SK-N-SH treated with all-trans-retinoic acid at 6 μM for 48 hours (cell line): ENCODE measurements at regions not wholly inside any gene's neighbourhood (a gene's known extent, or its start where the extent isn't known, plus 50 kb on each side); places are given as distances from the start of the nearest gene placed in this dataset.

Experiments
- ARNTL ChIP-seq: fragments of 450-650 bp; formaldehyde crosslinking; IDR thresholded peaks from 2 replicates; pipeline ENCODE4 v1.5.0; 2020; ENCODE audit warnings: low read depth, mild to moderate bottlenecking, moderate library complexity, borderline replicate concordance
- BACH2 ChIP-seq: fragments of 250-450 bp; sonication (Bioruptor Pico); IDR thresholded peaks from 2 replicates; pipeline ENCODE4 v1.9.0; 2021; ENCODE audit warnings: mild to moderate bottlenecking, borderline replicate concordance
- GLIS3 ChIP-seq: fragments of 250-450 bp; sonication (Bioruptor Pico); IDR thresholded peaks from 2 replicates; pipeline ENCODE4 v1.5.0; 2020; ENCODE audit warnings: mild to moderate bottlenecking, moderate library complexity
- ISL1 ChIP-seq: fragments of 250-450 bp; sonication (Bioruptor Pico); IDR thresholded peaks from 2 replicates; pipeline ENCODE4 v2.1.2; 2022; ENCODE audit warnings: mild to moderate bottlenecking, moderate library complexity
- OSR1 ChIP-seq: fragments of 250-450 bp; sonication (Bioruptor Pico); IDR thresholded peaks from 2 replicates; pipeline ENCODE4 v1.8.0; 2022; ENCODE audit warnings: moderate library complexity, mild to moderate bottlenecking, inconsistent platforms
- PATZ1 ChIP-seq: fragments of 250-450 bp; sonication (Bioruptor Pico); IDR thresholded peaks from 2 replicates; pipeline ENCODE4 v1.8.0; 2020; ENCODE audit warnings: mild to moderate bottlenecking, moderate library complexity, borderline replicate concordance
- RARB ChIP-seq: fragments of 250-450 bp; sonication (Bioruptor Pico); IDR thresholded peaks from 2 replicates; pipeline ENCODE4 v1.8.0; 2021; ENCODE audit warnings: mild to moderate bottlenecking, moderate library complexity
- TSHZ2 ChIP-seq: fragments of 250-450 bp; sonication (Bioruptor Pico); IDR thresholded peaks from 2 replicates; pipeline ENCODE4 v1.5.0; 2020; ENCODE audit warnings: mild to moderate bottlenecking, moderate library complexity
- ZC3H10 ChIP-seq: fragments of 250-450 bp; sonication (Bioruptor Pico); IDR thresholded peaks from 2 replicates; pipeline ENCODE4 v1.5.1; 2021; ENCODE audit warnings: mild to moderate bottlenecking, moderate library complexity
- ZFP30 ChIP-seq: fragments of 450-650 bp; formaldehyde crosslinking; IDR thresholded peaks from 2 replicates; pipeline ENCODE4 v1.5.0; 2022; ENCODE audit warnings: mild to moderate bottlenecking, moderate library complexity
- ZNF565 ChIP-seq: fragments of 450-650 bp; formaldehyde crosslinking; conservative IDR thresholded peaks from 2 replicates; pipeline ENCODE4 v1.5.0; 2020; ENCODE audit warnings: low read depth, mild to moderate bottlenecking, moderate library complexity
- TF ChIP-seq, protein P1 (sequence below): fragments of 250-450 bp; sonication (Bioruptor Pico); IDR thresholded peaks from 2 replicates; pipeline ENCODE4 v1.8.0; 2021; ENCODE audit warnings: low read depth, mild to moderate bottlenecking, moderate library complexity, borderline replicate concordance

DNA sequence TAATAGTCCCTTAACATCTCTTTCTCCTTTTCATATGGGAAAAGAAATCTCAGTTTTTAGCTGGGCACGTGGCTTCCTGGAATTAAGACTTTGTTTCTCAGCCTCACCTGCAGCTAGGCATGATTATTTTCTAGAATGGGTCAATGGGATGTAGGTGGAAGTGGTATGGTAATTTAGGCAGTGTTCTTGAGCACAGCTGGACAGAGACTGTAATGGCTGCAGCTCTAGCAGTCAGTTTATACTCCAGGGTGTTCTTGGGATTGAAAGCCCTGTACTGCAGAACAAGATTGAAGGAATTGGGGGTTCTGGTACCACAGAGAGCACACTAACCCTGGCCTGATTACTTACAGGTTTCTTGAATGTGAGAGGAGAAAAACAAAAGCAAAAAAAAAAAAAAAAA lies 455.9 kb upstream of the ZNF608 start:
- TF ChIP-seq BACH2 (CRISPR knock-in tag) (no peak), GLIS3 (no peak), ZFP30 (CRISPR knock-in tag) (no peak), ISL1 (no peak), ZNF565 (CRISPR knock-in tag) (no peak), ARNTL (no peak), OSR1 (CRISPR knock-in tag) (no peak), RARB (CRISPR knock-in tag) (no peak), PATZ1 (CRISPR knock-in tag) (no peak), ZC3H10 (CRISPR knock-in tag) (no peak), TSHZ2 (CRISPR knock-in tag) (no peak)
- TF ChIP-seq, protein P1, sequence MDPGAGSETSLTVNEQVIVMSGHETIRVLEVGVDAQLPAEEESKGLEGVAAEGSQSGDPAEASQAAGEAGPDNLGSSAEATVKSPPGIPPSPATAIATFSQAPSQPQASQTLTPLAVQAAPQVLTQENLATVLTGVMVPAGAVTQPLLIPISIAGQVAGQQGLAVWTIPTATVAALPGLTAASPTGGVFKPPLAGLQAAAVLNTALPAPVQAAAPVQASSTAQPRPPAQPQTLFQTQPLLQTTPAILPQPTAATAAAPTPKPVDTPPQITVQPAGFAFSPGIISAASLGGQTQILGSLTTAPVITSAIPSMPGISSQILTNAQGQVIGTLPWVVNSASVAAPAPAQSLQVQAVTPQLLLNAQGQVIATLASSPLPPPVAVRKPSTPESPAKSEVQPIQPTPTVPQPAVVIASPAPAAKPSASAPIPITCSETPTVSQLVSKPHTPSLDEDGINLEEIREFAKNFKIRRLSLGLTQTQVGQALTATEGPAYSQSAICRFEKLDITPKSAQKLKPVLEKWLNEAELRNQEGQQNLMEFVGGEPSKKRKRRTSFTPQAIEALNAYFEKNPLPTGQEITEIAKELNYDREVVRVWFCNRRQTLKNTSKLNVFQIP = no peak
